ENCODE measurements at regions not wholly inside any gene's neighbourhood (a gene's known extent, or its start where the extent isn't known, plus 50 kb on each side); places are given as distances from the start of the nearest gene placed in this dataset.

DNA sequence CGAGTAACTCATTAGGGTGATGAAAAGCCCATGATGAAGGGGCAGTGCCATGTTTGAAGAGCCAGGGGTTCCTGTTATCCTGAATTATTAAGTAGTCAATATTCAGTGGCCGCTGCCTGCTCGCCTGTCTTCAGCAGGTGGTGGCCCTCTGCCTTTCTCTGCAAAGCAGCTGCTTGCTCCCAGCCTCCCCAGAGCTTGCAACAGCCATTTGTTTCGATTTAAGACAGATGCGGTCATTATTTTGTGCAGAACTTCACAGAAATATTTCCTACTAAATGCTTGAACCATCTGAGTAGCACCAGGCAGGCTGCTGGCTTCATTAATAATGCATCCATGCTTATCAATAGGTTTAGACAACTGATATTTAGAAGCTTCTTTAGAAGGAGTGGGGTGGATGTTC lies 104.3 kb upstream of the TTC29 start:
- no peak for TF ChIP-seq POLR2A (IDR thresholded peaks at IDR 0.05; ENCODE audit: low read length)
- no peak for TF ChIP-seq GATA1 (IDR thresholded peaks at IDR 0.05; ENCODE audit: low read depth, low read length)

Measured in erythroblast (primary cell).